ENCODE measurements at regions not wholly inside any gene's neighbourhood (a gene's known extent, or its start where the extent isn't known, plus 50 kb on each side); places are given as distances from the start of the nearest gene placed in this dataset.

GRCh38 chr16:76946879-76947278, 244.1 kb upstream of the MON1B start:
- H3K4me3 ChIP-seq = no peak overlapping the region
- no peaks in the 10 kb centered on the region for H3K4me1 ChIP-seq
- peaks cover 0 to 4% (median 0%) of the 10 kb centered on the region in 3 donors for H3K9me3 ChIP-seq
- DNase-seq = no peak
- no peak for TF ChIP-seq POLR2A (IDR thresholded peaks at IDR 0.05)
- TF ChIP-seq, protein P1, sequence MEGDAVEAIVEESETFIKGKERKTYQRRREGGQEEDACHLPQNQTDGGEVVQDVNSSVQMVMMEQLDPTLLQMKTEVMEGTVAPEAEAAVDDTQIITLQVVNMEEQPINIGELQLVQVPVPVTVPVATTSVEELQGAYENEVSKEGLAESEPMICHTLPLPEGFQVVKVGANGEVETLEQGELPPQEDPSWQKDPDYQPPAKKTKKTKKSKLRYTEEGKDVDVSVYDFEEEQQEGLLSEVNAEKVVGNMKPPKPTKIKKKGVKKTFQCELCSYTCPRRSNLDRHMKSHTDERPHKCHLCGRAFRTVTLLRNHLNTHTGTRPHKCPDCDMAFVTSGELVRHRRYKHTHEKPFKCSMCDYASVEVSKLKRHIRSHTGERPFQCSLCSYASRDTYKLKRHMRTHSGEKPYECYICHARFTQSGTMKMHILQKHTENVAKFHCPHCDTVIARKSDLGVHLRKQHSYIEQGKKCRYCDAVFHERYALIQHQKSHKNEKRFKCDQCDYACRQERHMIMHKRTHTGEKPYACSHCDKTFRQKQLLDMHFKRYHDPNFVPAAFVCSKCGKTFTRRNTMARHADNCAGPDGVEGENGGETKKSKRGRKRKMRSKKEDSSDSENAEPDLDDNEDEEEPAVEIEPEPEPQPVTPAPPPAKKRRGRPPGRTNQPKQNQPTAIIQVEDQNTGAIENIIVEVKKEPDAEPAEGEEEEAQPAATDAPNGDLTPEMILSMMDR (IDR thresholded peaks at IDR 0.05) = no peak
- no peak overlapping the region for H3K27ac ChIP-seq
- intact Hi-C loops (cut with DNase I) = no loop called here
- H3K36me3 ChIP-seq = no peaks in the 10 kb centered on the region
- 11 to 21% methylated on average over 3 of the region's 3 CpGs for whole genome bisulfite sequencing, 2 donors
- H3K27me3 ChIP-seq = no peaks in the 10 kb centered on the region

DNA sequence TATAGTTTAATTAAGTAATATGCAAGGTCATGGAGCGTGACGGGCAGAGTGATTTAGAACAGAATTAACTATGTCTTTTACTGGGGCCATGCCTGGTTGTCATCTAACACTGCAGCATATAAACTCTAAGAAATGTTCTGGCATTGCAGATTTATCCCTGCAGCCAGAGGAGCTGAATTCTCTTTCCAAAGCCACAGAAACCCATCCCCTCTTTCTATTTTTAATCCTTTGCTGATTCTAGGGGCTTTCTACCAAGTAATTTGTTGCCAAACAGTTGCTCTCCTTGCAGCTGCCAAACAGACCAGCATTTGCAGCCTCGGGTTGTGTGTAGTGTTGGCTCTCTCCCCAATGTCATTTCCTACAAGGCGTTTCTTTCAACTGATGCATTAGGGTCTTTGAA, 243.2 kb upstream of the MON1B start:
- 20 to 31% methylated on average over 4 of the region's 4 CpGs for WGBS, 2 donors
- Histone ChIP-seq H3K27me3 (no peaks in the 10 kb centered on the region), H3K36me3 (no peaks in the 10 kb centered on the region), H3K4me3 (no peak overlapping the region), H3K4me1 (no peaks in the 10 kb centered on the region), H3K9me3 (peaks cover 0 to 4% (median 0%) of the 10 kb centered on the region in 3 donors), H3K27ac (no peak overlapping the region)
- intact Hi-C loops (cut with DNase I) = no loop called here
- no peak for TF ChIP-seq POLR2A (IDR thresholded peaks at IDR 0.05)
- TF ChIP-seq, protein P1 (IDR thresholded peaks at IDR 0.05) = no peak
- no peak for DNase-seq

DNA sequence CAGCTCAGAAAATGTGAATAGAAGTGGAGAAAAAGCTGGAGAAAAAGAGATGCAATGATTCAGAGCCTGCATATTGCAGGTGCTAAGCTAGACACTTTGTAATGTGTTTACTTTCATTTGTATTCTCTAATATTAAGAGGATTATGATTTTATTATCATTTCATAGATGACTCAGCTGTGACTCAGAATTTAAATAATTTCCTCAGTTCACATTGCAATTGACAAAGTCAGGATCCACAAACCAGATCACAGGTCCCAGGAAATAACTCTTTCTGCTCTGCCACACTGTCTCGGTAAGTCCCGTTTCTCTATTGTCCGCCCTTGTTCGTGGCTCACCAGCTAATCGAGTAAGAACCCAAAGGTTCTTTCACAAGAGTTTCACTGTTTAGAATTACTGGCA, 235.4 kb upstream of the MON1B start:
- DNase-seq = no peak
- Histone ChIP-seq H3K27ac (no peak overlapping the region), H3K9me3 (peaks cover 0 to 4% (median 0%) of the 10 kb centered on the region in 3 donors), H3K36me3 (no peaks in the 10 kb centered on the region), H3K4me1 (no peaks in the 10 kb centered on the region), H3K27me3 (no peaks in the 10 kb centered on the region), H3K4me3 (no peak overlapping the region)
- WGBS, 2 donors = 33 to 62% methylated on average over 5 of the region's 5 CpGs
- TF ChIP-seq, protein P1 (IDR thresholded peaks at IDR 0.05) = no peak
- no peak for TF ChIP-seq POLR2A (IDR thresholded peaks at IDR 0.05)
- intact Hi-C loops (cut with DNase I) = no loop called here

DNA sequence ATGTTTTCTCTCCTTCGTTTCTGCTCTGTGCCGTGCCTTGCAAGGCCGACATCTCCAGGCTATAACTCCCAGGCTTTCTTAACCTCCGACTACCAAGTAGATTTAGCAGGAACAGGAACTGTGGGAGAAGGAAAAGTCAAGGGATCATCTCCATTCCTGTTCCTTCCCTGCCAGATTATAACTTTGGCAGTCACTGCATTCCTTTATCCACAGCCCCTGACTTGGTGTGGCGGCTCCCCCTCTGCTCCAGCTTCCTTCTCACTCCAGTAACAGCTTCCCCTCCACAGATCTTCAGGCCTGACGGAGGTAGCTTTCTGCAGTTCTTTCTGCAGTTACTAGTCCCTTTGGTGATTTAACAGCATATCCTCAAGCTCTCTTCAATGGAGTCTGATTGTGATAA, 234.6 kb upstream of the MON1B start:
- Histone ChIP-seq H3K36me3 (no peaks in the 10 kb centered on the region), H3K27me3 (no peaks in the 10 kb centered on the region), H3K4me1 (no peaks in the 10 kb centered on the region), H3K4me3 (no peak overlapping the region), H3K9me3 (no peaks in the 10 kb centered on the region), H3K27ac (no peak overlapping the region)
- 67 to 83% methylated on average over 6 of the region's 6 CpGs for WGBS, 2 donors
- DNase-seq = no peak
- intact Hi-C loops (cut with DNase I) = no loop called here
- no peak for TF ChIP-seq POLR2A (IDR thresholded peaks at IDR 0.05)
- TF ChIP-seq, protein P1 (IDR thresholded peaks at IDR 0.05) = no peak

GRCh38 chr16:76956841-76957240, 234.1 kb upstream of the MON1B start:
- Histone ChIP-seq H3K9me3 (no peaks in the 10 kb centered on the region), H3K27ac (no peak overlapping the region), H3K4me1 (no peaks in the 10 kb centered on the region), H3K36me3 (no peaks in the 10 kb centered on the region), H3K4me3 (no peak overlapping the region), H3K27me3 (no peaks in the 10 kb centered on the region)
- intact Hi-C loops (cut with DNase I) = no loop called here
- TF ChIP-seq, protein P1 (IDR thresholded peaks at IDR 0.05) = no peak
- TF ChIP-seq POLR2A (IDR thresholded peaks at IDR 0.05) = no peak
- 51 to 63% methylated on average over 2 of the region's 2 CpGs for WGBS, 2 donors
- DNase-seq = no peak
